DND-41 (cell line): ENCODE measurements at regions not wholly inside any gene's neighbourhood (a gene's known extent, or its start where the extent isn't known, plus 50 kb on each side); places are given as distances from the start of the nearest gene placed in this dataset.

Experiments
- CTCF ChIP-seq: IDR thresholded peaks from 2 replicates; pipeline ENCODE4 v1.5.1; 2012; ENCODE audit warnings: borderline replicate concordance, low read length, moderate library complexity, mild to moderate bottlenecking; ENCODE audit not compliant: poor library complexity, severe bottlenecking; ENCODE audit errors: extremely low read depth
- EZH2 ChIP-seq: IDR thresholded peaks from 3 replicates; pipeline ENCODE4 v1.6.1; 2012; ENCODE audit warnings: borderline replicate concordance, low read depth, mild to moderate bottlenecking, moderate library complexity, low read length, inconsistent platforms; ENCODE audit not compliant: severe bottlenecking

GRCh38 chr12:46934374-46935111 is 108.7 kb upstream of the SLC38A4 start:
- TF ChIP-seq CTCF (no peak), EZH2 (no peak)
